ENCODE measurements at regions not wholly inside any gene's neighbourhood (a gene's known extent, or its start where the extent isn't known, plus 50 kb on each side); places are given as distances from the start of the nearest gene placed in this dataset.

DNA sequence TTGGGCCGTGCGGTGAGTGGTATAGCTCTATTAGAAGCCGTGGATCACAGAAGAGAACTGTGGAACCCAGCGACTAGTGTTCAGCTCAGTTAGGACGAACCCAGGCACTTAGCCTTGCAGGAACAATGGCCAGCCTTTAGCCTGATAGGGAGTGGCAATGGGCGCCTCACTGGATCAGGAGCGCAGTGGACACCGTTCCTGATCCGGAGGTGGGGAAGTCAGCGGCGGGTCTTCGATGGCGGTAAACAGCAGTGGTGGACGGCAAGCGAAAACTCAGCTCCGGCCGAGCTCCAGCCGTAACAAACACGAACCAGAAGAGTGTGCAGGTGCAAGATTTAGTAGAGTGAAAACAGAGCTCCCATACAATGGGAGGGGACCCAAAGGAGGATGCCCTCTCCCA, 340.0 kb downstream of the TLE4 start:
- Histone ChIP-seq H3K9me3 (ENCODE audit: control insufficient read depth in 2 of 2, insufficient read depth in 1 of 2, low read length in 1 of 2) (no peaks in the 10 kb centered on the region), H3K27ac (ENCODE audit: low read depth in 1 of 2, low read length in 1 of 2) (no peak overlapping the region), H3K4me1 (ENCODE audit: control insufficient read depth in 2 of 2, insufficient read depth in 2 of 2, low read length in 2 of 2) (no peaks in the 10 kb centered on the region), H3K27me3 (ENCODE audit: control insufficient read depth in 2 of 2, insufficient read depth in 1 of 2, low read length in 1 of 2) (no peaks in the 10 kb centered on the region), H3K36me3 (ENCODE audit: control insufficient read depth in 2 of 2, insufficient read depth in 2 of 2, low read length in 1 of 2) (no peaks in the 10 kb centered on the region), H3K4me3 (ENCODE audit: low read length in 2 of 2) (no peak overlapping the region)
- DNase-seq (ENCODE audit: low read depth in 6 of 9, low spot score in 9 of 9), result no peak
- WGBS, result 98% methylated on average over 19 of the region's 19 CpGs

- no peaks in the 10 kb centered on the region for H3K9me3 ChIP-seq (ENCODE audit: control insufficient read depth in 2 of 2, insufficient read depth in 1 of 2, low read length in 1 of 2)
- no peak overlapping the region for H3K4me3 ChIP-seq (ENCODE audit: low read length in 2 of 2)
- no peak overlapping the region for H3K27ac ChIP-seq (ENCODE audit: low read depth in 1 of 2, low read length in 1 of 2)
- DNase-seq (ENCODE audit: low read depth in 6 of 9, low spot score in 9 of 9), result no peak
- H3K36me3 ChIP-seq (ENCODE audit: control insufficient read depth in 2 of 2, insufficient read depth in 2 of 2, low read length in 1 of 2), result no peaks in the 10 kb centered on the region
- no peaks in the 10 kb centered on the region for H3K4me1 ChIP-seq (ENCODE audit: control insufficient read depth in 2 of 2, insufficient read depth in 2 of 2, low read length in 2 of 2)
- no peaks in the 10 kb centered on the region for H3K27me3 ChIP-seq (ENCODE audit: control insufficient read depth in 2 of 2, insufficient read depth in 1 of 2, low read length in 1 of 2)
- WGBS, result 96% methylated on average over 7 of the region's 7 CpGs
Measured at GRCh38 chr9:79902825-79903600, 331.2 kb downstream of the TLE4 start.

- Histone ChIP-seq H3K27ac (ENCODE audit: low read depth in 1 of 2, low read length in 1 of 2) (no peak overlapping the region), H3K27me3 (ENCODE audit: control insufficient read depth in 2 of 2, insufficient read depth in 1 of 2, low read length in 1 of 2) (no peaks in the 10 kb centered on the region), H3K4me1 (ENCODE audit: control insufficient read depth in 2 of 2, insufficient read depth in 2 of 2, low read length in 2 of 2) (no peaks in the 10 kb centered on the region), H3K4me3 (ENCODE audit: low read length in 2 of 2) (no peak overlapping the region), H3K36me3 (ENCODE audit: control insufficient read depth in 2 of 2, insufficient read depth in 2 of 2, low read length in 1 of 2) (no peaks in the 10 kb centered on the region), H3K9me3 (ENCODE audit: control insufficient read depth in 2 of 2, insufficient read depth in 1 of 2, low read length in 1 of 2) (no peaks in the 10 kb centered on the region)
- WGBS, result 93% methylated on average over 1 of the region's 1 CpG
- no peak for DNase-seq (ENCODE audit: low read depth in 6 of 9, low spot score in 9 of 9)
Measured at GRCh38 chr9:79900754-79901153, 329.0 kb downstream of the TLE4 start.

DNA sequence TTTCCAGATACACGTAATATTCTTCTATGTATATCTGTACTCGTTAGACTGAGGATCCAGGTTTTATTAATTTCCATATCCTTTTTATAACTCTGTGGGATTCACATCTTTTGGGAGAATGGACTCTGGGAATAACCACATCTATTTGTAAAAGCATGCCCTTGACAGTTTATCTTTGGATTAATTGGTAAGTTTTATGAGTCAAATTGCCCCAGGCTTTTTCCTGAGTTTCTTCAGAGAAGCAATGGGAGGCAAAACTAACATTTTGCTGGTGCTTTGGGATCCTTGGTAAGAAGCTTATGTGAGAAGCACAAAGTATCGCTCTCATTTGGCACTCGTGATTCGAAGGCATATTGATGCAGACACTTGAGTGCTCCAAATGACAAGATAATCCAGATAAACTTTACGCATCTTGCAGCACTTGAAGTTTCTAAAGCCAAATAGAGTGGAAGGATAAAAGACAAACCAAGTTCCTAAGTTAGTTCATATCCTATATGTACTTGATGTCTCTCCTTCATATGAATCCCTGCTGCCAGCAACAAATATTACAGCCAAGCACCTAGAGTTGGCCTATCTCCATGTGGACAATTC, 324.7 kb downstream of the TLE4 start:
- DNase-seq (ENCODE audit: low read depth in 6 of 9, low spot score in 9 of 9), result no peak
- H3K4me3 ChIP-seq (ENCODE audit: low read length in 2 of 2), result no peak overlapping the region
- no peaks in the 10 kb centered on the region for H3K4me1 ChIP-seq (ENCODE audit: control insufficient read depth in 2 of 2, insufficient read depth in 2 of 2, low read length in 2 of 2)
- H3K36me3 ChIP-seq (ENCODE audit: control insufficient read depth in 2 of 2, insufficient read depth in 2 of 2, low read length in 1 of 2), result no peaks in the 10 kb centered on the region
- WGBS, result 98% methylated on average over 6 of the region's 6 CpGs
- H3K27ac ChIP-seq (ENCODE audit: low read depth in 1 of 2, low read length in 1 of 2), result no peak overlapping the region
- H3K27me3 ChIP-seq (ENCODE audit: control insufficient read depth in 2 of 2, insufficient read depth in 1 of 2, low read length in 1 of 2), result no peaks in the 10 kb centered on the region
- no peaks in the 10 kb centered on the region for H3K9me3 ChIP-seq (ENCODE audit: control insufficient read depth in 2 of 2, insufficient read depth in 1 of 2, low read length in 1 of 2)

GRCh38 chr9:79895232-79895631, 323.5 kb downstream of the TLE4 start:
- H3K27ac ChIP-seq (ENCODE audit: low read depth in 1 of 2, low read length in 1 of 2), result no peak overlapping the region
- 97% methylated on average over 6 of the region's 6 CpGs for WGBS
- DNase-seq (ENCODE audit: low read depth in 6 of 9, low spot score in 9 of 9), result no peak
- H3K4me3 ChIP-seq (ENCODE audit: low read length in 2 of 2), result no peak overlapping the region
- no peaks in the 10 kb centered on the region for H3K27me3 ChIP-seq (ENCODE audit: control insufficient read depth in 2 of 2, insufficient read depth in 1 of 2, low read length in 1 of 2)
- no peaks in the 10 kb centered on the region for H3K9me3 ChIP-seq (ENCODE audit: control insufficient read depth in 2 of 2, insufficient read depth in 1 of 2, low read length in 1 of 2)
- H3K4me1 ChIP-seq (ENCODE audit: control insufficient read depth in 2 of 2, insufficient read depth in 2 of 2, low read length in 2 of 2), result no peaks in the 10 kb centered on the region
- no peaks in the 10 kb centered on the region for H3K36me3 ChIP-seq (ENCODE audit: control insufficient read depth in 2 of 2, insufficient read depth in 2 of 2, low read length in 1 of 2)

DNA sequence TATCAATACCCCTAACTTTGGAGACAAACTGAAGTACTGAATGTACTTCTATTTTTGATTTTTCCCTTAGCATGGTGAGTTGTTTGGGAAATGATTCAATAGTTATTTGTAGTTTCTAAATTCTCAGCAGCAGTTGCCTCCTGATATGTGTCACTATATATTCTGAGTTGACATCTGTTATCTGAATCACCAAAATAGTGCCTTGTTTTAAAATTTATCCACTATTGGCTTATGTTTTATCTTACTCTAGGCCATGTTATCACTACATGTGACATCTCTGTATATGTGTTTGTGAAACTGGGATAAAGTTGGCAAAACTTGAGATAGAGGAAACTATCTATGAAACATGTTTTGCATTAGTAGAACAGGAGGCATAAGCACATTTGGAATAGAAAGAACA, 317.6 kb downstream of the TLE4 start:
- Histone ChIP-seq H3K36me3 (ENCODE audit: control insufficient read depth in 2 of 2, insufficient read depth in 2 of 2, low read length in 1 of 2) (no peaks in the 10 kb centered on the region), H3K4me3 (ENCODE audit: low read length in 2 of 2) (no peak overlapping the region), H3K27me3 (ENCODE audit: control insufficient read depth in 2 of 2, insufficient read depth in 1 of 2, low read length in 1 of 2) (no peaks in the 10 kb centered on the region), H3K27ac (ENCODE audit: low read depth in 1 of 2, low read length in 1 of 2) (no peak overlapping the region), H3K9me3 (ENCODE audit: control insufficient read depth in 2 of 2, insufficient read depth in 1 of 2, low read length in 1 of 2) (no peaks in the 10 kb centered on the region), H3K4me1 (ENCODE audit: control insufficient read depth in 2 of 2, insufficient read depth in 2 of 2, low read length in 2 of 2) (peaks cover 13 to 14% of the 10 kb centered on the region in 2 donors)
- no peak for DNase-seq (ENCODE audit: low read depth in 6 of 9, low spot score in 9 of 9)

GRCh38 chr9:79885093-79885857, 313.5 kb downstream of the TLE4 start:
- no peaks in the 10 kb centered on the region for H3K36me3 ChIP-seq (ENCODE audit: control insufficient read depth in 2 of 2, insufficient read depth in 2 of 2, low read length in 1 of 2)
- no peak for DNase-seq (ENCODE audit: low read depth in 6 of 9, low spot score in 9 of 9)
- H3K4me1 ChIP-seq (ENCODE audit: control insufficient read depth in 2 of 2, insufficient read depth in 2 of 2, low read length in 2 of 2), result peaks cover 22 to 28% of the 10 kb centered on the region in 2 donors
- H3K9me3 ChIP-seq (ENCODE audit: control insufficient read depth in 2 of 2, insufficient read depth in 1 of 2, low read length in 1 of 2), result no peaks in the 10 kb centered on the region
- no peak overlapping the region for H3K27ac ChIP-seq (ENCODE audit: low read depth in 1 of 2, low read length in 1 of 2)
- no peaks in the 10 kb centered on the region for H3K27me3 ChIP-seq (ENCODE audit: control insufficient read depth in 2 of 2, insufficient read depth in 1 of 2, low read length in 1 of 2)
- no peak overlapping the region for H3K4me3 ChIP-seq (ENCODE audit: low read length in 2 of 2)
- WGBS, result 92% methylated on average over 6 of the region's 6 CpGs

- Histone ChIP-seq H3K4me3 (ENCODE audit: low read length in 2 of 2) (no peak overlapping the region), H3K27ac (ENCODE audit: low read depth in 1 of 2, low read length in 1 of 2) (no peak overlapping the region), H3K4me1 (ENCODE audit: control insufficient read depth in 2 of 2, insufficient read depth in 2 of 2, low read length in 2 of 2) (peaks cover 22 to 28% of the 10 kb centered on the region in 2 donors), H3K9me3 (ENCODE audit: control insufficient read depth in 2 of 2, insufficient read depth in 1 of 2, low read length in 1 of 2) (no peaks in the 10 kb centered on the region), H3K27me3 (ENCODE audit: control insufficient read depth in 2 of 2, insufficient read depth in 1 of 2, low read length in 1 of 2) (no peaks in the 10 kb centered on the region), H3K36me3 (ENCODE audit: control insufficient read depth in 2 of 2, insufficient read depth in 2 of 2, low read length in 1 of 2) (no peaks in the 10 kb centered on the region)
- DNase-seq (ENCODE audit: low read depth in 6 of 9, low spot score in 9 of 9), result peak in 2 of 9 donors; percentile 19 to 41
- 48% methylated on average over 4 of the region's 4 CpGs for WGBS
Measured at GRCh38 chr9:79884546-79884945, 312.8 kb downstream of the TLE4 start.

DNA sequence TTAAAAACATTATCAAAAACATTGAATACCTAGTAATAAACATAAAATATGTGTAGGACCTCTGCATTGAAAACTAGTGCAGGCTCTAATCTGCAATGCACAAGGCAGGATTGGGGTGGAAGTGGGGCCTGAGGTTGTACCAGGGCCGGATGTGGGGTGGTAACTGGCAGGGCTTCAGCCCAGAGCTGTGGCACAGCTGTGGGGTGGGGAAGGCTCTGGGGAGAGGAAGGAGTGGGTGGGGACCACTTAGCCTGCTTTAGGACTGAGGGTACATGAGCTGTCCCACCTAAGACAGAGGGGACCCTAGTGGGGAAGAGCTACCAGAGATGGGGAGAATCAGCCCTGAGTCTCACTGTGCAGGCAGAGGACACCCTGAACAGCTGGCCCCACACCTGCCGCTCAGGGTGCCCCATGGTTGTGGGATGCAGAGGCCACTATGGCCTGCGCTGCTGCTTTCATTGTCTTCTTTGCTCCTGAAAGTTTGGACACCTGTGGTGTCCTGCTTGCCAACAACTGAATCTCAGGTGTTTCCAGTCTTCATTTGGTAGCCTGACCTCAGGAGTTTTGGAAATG, 311.4 kb downstream of the TLE4 start:
- 23% methylated on average over 3 of the region's 3 CpGs for WGBS
- H3K9me3 ChIP-seq (ENCODE audit: control insufficient read depth in 2 of 2, insufficient read depth in 1 of 2, low read length in 1 of 2), result no peaks in the 10 kb centered on the region
- peaks cover 22 to 28% of the 10 kb centered on the region in 2 donors for H3K4me1 ChIP-seq (ENCODE audit: control insufficient read depth in 2 of 2, insufficient read depth in 2 of 2, low read length in 2 of 2)
- no peak overlapping the region for H3K4me3 ChIP-seq (ENCODE audit: low read length in 2 of 2)
- peak overlapping the region; percentile 55 to 72 for H3K27ac ChIP-seq (ENCODE audit: low read depth in 1 of 2, low read length in 1 of 2)
- DNase-seq (ENCODE audit: low read depth in 6 of 9, low spot score in 9 of 9), result peak; percentile 38 to 90 (median 72)
- no peaks in the 10 kb centered on the region for H3K27me3 ChIP-seq (ENCODE audit: control insufficient read depth in 2 of 2, insufficient read depth in 1 of 2, low read length in 1 of 2)
- no peaks in the 10 kb centered on the region for H3K36me3 ChIP-seq (ENCODE audit: control insufficient read depth in 2 of 2, insufficient read depth in 2 of 2, low read length in 1 of 2)
